Fibroblast of the aortic adventitia (primary cell): ENCODE measurements at regions not wholly inside any gene's neighbourhood (a gene's known extent, or its start where the extent isn't known, plus 50 kb on each side); places are given as distances from the start of the nearest gene placed in this dataset.

ENCODE experiments used
- DNase-seq: peaks from one replicate; pipeline ENCODE4 v3.0.0-alpha.2; 2010; ENCODE audit warnings: low read depth
- H3K4me3 ChIP-seq: 2 replicates; pipeline ENCODE4 v1.5.1; 2011; ENCODE audit warnings: low read depth, mild to moderate bottlenecking, control low read depth, low read length, moderate library complexity
- TF ChIP-seq, protein P1 (sequence below): IDR thresholded peaks from 2 replicates; pipeline ENCODE4 v1.5.1; 2011; ENCODE audit warnings: mild to moderate bottlenecking, low read length, control low read depth, inconsistent platforms; ENCODE audit not compliant: insufficient read depth

DNA sequence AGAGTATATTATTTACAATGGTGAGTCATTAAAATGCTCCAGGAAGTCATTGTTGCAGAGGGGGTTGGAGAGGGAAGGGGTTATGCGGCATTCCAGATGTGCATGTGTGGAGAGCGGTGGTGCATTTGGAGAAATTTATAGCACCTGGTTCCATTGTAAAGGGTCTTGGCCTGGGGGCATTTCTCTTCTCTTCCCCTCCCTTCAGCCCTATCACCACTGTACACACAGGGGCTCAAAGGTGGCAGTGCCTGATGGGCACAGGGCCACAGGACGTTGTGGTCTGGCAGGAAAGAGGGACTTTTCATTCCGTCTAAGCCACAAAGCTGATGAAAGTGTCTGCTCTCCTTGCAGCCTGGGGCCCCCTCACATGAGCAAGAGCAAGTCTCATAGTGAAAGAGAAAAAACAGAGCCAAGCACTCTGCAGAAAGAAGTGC, 442.4 kb upstream of the ZNF462 start:
- no peak for DNase-seq
- no peak overlapping the region for H3K4me3 ChIP-seq
- TF ChIP-seq, protein P1, sequence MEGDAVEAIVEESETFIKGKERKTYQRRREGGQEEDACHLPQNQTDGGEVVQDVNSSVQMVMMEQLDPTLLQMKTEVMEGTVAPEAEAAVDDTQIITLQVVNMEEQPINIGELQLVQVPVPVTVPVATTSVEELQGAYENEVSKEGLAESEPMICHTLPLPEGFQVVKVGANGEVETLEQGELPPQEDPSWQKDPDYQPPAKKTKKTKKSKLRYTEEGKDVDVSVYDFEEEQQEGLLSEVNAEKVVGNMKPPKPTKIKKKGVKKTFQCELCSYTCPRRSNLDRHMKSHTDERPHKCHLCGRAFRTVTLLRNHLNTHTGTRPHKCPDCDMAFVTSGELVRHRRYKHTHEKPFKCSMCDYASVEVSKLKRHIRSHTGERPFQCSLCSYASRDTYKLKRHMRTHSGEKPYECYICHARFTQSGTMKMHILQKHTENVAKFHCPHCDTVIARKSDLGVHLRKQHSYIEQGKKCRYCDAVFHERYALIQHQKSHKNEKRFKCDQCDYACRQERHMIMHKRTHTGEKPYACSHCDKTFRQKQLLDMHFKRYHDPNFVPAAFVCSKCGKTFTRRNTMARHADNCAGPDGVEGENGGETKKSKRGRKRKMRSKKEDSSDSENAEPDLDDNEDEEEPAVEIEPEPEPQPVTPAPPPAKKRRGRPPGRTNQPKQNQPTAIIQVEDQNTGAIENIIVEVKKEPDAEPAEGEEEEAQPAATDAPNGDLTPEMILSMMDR = no peak

DNA sequence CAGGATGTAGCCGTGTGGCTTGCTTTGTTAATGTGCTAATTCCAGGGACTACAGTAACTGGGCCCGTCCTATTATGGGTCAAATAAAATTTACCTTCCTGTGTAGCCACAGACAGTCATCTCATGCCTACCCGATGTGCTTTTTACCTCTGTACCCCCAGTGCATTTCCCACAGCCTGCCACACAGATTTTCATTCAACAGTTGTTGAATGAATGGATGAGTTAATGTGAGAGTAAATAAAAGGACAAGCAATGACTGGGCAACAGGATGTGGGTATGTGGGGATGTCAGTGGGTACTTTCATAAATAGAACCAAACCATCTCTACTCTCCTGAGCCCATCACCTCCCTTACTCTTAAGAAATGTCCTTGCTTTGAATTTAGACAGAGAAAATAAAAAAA, 441.2 kb upstream of the ZNF462 start:
- no peak for DNase-seq
- no peak overlapping the region for H3K4me3 ChIP-seq
- TF ChIP-seq, protein P1 = no peak

DNA sequence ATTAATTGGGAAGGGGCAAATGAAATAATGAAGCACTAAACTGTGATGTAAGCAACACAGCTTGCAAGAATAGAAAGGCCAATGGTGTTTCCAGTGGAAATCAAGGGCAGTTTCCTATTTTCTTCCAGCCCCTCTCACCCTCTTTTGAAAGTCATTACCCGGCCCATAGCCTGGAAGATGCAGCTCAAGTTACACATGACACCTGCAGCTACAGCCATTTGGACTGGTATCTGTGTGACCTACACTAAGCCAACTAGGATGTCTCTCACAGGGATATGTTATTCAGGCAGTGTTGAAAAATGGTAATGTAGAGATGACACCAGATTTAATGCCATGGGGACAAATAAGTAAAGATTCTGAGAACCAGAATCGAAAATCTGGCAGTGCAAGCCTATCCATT, 439.4 kb upstream of the ZNF462 start:
- TF ChIP-seq, protein P1 = no peak
- H3K4me3 ChIP-seq = no peak overlapping the region
- DNase-seq = no peak

DNA sequence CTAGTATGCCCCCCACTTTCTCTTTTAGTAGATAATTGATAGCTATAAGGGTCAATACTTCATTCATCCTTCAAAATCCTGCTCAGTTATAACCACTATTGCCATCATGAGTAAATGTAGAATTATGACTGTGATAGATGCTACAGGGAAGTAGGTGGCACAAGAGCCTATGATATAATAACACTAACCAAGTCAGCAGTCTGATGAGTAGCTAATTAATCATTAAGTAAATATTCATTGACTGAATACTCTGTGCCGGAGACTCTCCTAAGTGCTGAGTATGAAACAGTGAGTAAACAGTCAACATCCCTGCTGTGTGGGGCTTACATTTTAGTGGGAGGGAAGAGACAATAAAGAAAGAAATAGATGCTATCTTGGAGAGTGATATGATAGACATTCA, 430.3 kb upstream of the ZNF462 start:
- no peak for DNase-seq
- H3K4me3 ChIP-seq = no peak overlapping the region
- TF ChIP-seq, protein P1 = no peak

DNA sequence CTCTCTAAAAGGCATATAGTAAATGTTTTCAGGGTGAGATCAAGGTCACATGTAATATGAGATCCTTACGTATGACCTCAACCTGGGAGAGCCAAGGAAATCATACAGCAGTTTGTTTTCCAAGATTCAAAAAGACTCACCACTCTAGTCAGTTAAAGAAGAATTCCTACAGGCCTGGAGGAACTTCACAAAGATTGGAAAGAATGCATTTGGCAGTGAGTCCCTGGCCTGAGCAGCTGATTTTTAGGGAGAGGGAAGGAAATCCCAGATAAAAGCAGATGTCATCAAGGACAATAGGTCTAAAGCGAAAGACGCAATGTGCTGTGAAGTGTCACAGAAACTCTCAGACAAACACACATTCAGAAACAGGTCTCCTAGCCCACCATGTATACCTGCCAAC, 424.0 kb upstream of the ZNF462 start:
- H3K4me3 ChIP-seq = no peak overlapping the region
- DNase-seq = no peak
- TF ChIP-seq, protein P1 = no peak

DNA sequence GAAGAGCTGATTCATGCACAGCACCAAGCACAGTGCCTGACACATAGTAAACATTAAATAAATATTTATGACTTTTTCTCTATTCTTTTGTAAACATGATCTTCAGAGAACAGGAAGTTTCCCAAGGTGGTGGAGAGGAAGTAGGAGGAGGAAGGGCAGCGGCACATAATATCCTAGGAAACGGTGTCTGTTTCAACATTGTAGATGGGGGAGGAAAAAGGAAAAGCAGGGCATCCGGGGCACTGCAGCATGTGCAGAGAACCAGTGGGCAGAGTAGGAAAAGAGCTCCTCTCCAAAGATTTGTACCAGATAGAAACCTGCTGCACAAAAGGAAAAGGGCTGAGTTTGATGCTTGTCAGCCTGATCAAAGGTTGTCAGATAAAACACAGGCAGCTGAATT, 421.7 kb upstream of the ZNF462 start:
- no peak overlapping the region for H3K4me3 ChIP-seq
- no peak for DNase-seq
- TF ChIP-seq, protein P1 = no peak

DNA sequence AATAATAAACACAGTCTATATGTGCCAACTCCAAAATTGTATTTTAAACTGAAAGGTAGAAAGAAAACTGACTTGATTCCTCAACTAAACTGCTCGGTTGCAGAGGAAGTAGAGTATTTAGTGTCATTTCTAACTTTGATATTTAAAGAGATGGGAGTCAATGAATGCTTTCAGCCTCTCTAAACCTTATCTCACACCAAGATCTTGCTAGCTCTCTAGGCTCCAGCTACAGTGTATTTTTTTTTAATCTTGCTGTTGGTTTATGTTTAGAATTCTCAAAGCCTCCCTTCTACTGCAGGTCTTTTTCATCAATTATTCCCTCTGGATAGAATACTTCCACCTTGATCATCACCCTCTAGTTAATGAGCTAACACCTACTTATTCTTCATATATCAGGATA, 419.4 kb upstream of the ZNF462 start:
- TF ChIP-seq, protein P1 = no peak
- no peak overlapping the region for H3K4me3 ChIP-seq
- DNase-seq = no peak
